ENCODE measurements at regions not wholly inside any gene's neighbourhood (a gene's known extent, or its start where the extent isn't known, plus 50 kb on each side); places are given as distances from the start of the nearest gene placed in this dataset.

DNA sequence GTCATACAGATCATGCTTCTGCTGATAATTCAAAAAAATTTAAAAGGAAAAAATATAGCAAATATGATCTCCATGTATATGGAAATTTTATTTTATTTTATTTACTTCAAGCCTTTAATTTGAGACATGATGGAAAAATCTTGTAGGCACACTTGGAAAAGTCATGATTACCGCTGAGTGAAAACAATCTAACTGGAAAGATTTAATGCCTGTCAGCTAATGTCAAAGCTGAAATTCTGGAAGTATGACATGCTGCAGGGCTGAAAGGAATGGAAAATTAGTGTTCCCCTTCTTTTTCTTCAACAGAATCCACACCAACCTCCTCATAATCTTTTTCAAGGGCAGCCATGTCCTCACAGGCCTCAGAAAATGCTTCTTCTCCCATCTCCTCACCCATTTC is 58.2 kb downstream of the RPRM start:
- no peaks in the 10 kb centered on the region for H3K27me3 ChIP-seq (ENCODE audit: control insufficient read depth, insufficient read depth, low read length)
- no peak for DNase-seq (ENCODE audit: low read depth)
- H3K4me3 ChIP-seq (ENCODE audit: low read depth, low read length): no peak overlapping the region
- TF ChIP-seq, protein P1, sequence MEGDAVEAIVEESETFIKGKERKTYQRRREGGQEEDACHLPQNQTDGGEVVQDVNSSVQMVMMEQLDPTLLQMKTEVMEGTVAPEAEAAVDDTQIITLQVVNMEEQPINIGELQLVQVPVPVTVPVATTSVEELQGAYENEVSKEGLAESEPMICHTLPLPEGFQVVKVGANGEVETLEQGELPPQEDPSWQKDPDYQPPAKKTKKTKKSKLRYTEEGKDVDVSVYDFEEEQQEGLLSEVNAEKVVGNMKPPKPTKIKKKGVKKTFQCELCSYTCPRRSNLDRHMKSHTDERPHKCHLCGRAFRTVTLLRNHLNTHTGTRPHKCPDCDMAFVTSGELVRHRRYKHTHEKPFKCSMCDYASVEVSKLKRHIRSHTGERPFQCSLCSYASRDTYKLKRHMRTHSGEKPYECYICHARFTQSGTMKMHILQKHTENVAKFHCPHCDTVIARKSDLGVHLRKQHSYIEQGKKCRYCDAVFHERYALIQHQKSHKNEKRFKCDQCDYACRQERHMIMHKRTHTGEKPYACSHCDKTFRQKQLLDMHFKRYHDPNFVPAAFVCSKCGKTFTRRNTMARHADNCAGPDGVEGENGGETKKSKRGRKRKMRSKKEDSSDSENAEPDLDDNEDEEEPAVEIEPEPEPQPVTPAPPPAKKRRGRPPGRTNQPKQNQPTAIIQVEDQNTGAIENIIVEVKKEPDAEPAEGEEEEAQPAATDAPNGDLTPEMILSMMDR (IDR thresholded peaks at IDR 0.05; ENCODE audit: insufficient read depth, low read length, poor library complexity, severe bottlenecking): no peak
- H3K36me3 ChIP-seq (ENCODE audit: control insufficient read depth, insufficient read depth, low read length): no peaks in the 10 kb centered on the region

DNA sequence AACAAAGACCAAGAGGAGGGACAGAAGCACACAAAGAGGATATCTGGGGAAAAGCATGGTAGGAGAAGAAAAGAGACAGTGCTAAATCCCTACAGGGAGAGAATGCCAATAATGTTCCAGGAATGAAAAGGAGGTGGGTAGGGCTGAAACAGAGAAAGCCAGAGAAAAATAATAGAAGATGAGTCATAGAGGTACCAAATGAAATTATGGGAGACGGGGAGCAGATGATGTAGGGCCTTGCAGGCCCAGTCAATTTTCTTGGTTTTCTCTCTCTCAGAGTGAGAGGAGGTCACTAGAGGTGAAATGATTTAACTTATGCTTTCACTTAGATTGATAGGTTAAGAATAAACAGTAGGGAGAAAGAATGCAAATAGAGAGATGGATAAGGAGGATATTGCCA is 61.5 kb downstream of the RPRM start:
- TF ChIP-seq, protein P1 (IDR thresholded peaks at IDR 0.05; ENCODE audit: insufficient read depth, low read length, poor library complexity, severe bottlenecking): no peak
- DNase-seq (ENCODE audit: low read depth): no peak

DNA sequence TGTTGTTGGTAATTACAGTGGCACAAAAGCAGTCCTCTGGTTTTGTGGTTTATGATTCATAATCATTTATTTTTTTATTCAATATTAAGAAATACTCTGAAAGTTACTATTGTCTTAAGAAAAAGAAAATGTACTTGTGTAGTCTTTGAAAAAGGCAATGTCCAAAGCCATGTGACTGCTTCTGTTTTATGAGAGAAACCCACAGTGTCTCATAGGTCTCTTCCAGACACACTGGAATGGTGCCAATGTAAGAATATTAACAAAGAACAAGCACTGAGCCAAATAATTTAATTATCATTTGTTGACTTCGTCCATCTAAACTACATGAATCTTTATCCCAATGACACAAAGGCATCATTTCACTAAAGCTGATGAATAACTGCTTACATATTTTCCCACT is 62.5 kb downstream of the RPRM start:
- Histone ChIP-seq H3K4me3 (ENCODE audit: low read depth, low read length) (no peak overlapping the region), H3K27me3 (ENCODE audit: control insufficient read depth, insufficient read depth, low read length) (no peaks in the 10 kb centered on the region), H3K36me3 (ENCODE audit: control insufficient read depth, insufficient read depth, low read length) (no peaks in the 10 kb centered on the region)
- TF ChIP-seq, protein P1 (IDR thresholded peaks at IDR 0.05; ENCODE audit: insufficient read depth, low read length, poor library complexity, severe bottlenecking): no peak
- no peak for DNase-seq (ENCODE audit: low read depth)

More for the DNA sequence above, 61.5 kb downstream of the RPRM start:
- H3K4me3 ChIP-seq (ENCODE audit: low read depth, low read length): no peak overlapping the region
- H3K27me3 ChIP-seq (ENCODE audit: control insufficient read depth, insufficient read depth, low read length): no peaks in the 10 kb centered on the region
- no peaks in the 10 kb centered on the region for H3K36me3 ChIP-seq (ENCODE audit: control insufficient read depth, insufficient read depth, low read length)

DNA sequence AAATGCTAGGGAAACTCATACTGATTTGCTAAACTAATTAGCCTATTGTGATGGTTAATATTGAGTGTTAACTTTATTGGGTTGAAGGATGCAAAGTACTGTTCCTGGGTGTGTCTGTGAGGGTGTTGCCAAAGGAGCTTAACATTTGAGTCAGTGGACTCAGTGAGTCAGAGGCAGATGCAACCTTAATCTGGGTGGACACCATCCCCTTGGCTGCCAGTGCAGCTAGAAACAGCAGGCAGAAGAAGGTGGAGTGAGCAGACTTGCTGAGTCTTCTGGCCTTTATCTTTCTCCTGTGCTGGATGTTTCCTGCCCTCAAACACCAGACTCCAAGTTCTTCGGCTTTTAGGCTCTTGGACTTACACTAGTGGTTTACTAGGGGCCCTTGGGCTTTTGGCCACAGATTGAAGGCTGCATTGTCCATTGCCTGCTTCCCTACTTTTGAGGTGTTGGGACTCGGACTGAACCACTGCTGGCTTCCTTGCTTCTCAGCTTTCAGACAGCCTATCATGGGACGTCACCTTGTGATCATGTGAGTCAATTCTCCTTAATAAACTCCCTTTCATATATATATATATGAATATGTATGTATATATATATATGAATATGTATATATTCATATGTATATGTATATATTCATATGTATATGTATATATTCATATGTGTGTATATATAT is 69.7 kb downstream of the RPRM start:
- DNase-seq (ENCODE audit: low read depth): no peak
- Histone ChIP-seq H3K27me3 (ENCODE audit: control insufficient read depth, insufficient read depth, low read length) (no peaks in the 10 kb centered on the region), H3K4me3 (ENCODE audit: low read depth, low read length) (no peak overlapping the region), H3K36me3 (ENCODE audit: control insufficient read depth, insufficient read depth, low read length) (no peaks in the 10 kb centered on the region)
- TF ChIP-seq, protein P1 (IDR thresholded peaks at IDR 0.05; ENCODE audit: insufficient read depth, low read length, poor library complexity, severe bottlenecking): no peak

DNA sequence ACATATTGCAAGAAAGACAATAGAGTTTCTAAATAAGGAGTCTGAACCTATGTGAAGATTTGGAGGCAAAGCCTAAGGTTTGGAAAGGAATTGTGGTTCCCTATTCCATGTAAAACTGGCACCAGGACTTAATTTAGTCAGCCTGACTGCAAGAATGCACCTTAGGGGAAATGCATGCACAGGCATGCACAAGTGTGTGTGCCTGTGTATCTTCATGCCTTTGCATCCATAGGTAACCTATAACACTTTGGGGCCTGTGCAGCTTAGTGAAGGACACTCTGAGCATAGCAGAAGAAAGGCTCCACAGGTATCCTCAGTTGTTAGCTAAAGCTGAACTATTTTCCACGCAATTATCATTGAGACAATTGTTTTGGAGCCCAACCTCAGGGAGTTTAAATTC is 73.4 kb downstream of the RPRM start:
- DNase-seq (ENCODE audit: low read depth): no peak
- Histone ChIP-seq H3K27me3 (ENCODE audit: control insufficient read depth, insufficient read depth, low read length) (no peaks in the 10 kb centered on the region), H3K36me3 (ENCODE audit: control insufficient read depth, insufficient read depth, low read length) (no peaks in the 10 kb centered on the region), H3K4me3 (ENCODE audit: low read depth, low read length) (no peak overlapping the region)
- TF ChIP-seq, protein P1 (IDR thresholded peaks at IDR 0.05; ENCODE audit: insufficient read depth, low read length, poor library complexity, severe bottlenecking): no peak

DNA sequence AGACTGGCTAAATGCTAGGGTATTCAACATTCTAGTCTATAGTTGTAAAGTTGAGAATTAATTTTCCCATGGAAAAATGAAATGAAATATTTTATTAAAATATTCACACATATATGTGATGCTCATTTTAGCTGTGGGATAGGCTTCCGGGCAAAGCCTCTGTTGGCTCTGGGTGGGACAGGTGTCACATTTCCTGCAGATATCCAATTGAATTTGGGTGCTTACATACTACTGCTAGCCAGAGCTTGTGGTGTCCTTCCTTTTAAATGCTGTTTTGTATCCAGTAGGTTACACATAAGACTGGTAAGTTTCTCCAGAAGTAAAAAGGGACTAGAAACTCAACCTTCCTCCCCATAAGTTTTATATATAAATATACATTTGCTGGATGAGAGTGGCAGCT is 73.8 kb downstream of the RPRM start:
- no peak for DNase-seq (ENCODE audit: low read depth)
- TF ChIP-seq, protein P1 (IDR thresholded peaks at IDR 0.05; ENCODE audit: insufficient read depth, low read length, poor library complexity, severe bottlenecking): no peak
- Histone ChIP-seq H3K36me3 (ENCODE audit: control insufficient read depth, insufficient read depth, low read length) (no peaks in the 10 kb centered on the region), H3K27me3 (ENCODE audit: control insufficient read depth, insufficient read depth, low read length) (no peaks in the 10 kb centered on the region), H3K4me3 (ENCODE audit: low read depth, low read length) (no peak overlapping the region)

Data from kidney epithelial cell (primary cell).